Fibroblast of lung (primary cell): ENCODE measurements at regions not wholly inside any gene's neighbourhood (a gene's known extent, or its start where the extent isn't known, plus 50 kb on each side); places are given as distances from the start of the nearest gene placed in this dataset.

Experiments used
- EZH2 ChIP-seq: IDR thresholded peaks from 2 replicates; pipeline ENCODE4 v1.5.1; 2012; ENCODE audit warnings: low read length, control low read depth, mild to moderate bottlenecking; ENCODE audit errors: missing control alignments
- TF ChIP-seq, protein P1 (sequence below), 2 donors: IDR thresholded peaks in 1 of 2; conservative IDR thresholded peaks in 1 of 2; 1 replicate in 1 of 2; 2 replicates in 1 of 2; pipeline ENCODE4 v1.5.1; 2011 to 2012; ENCODE audit warnings: low read length in 2 of 2, control low read depth in 1 of 2, inconsistent platforms in 1 of 2, low read depth in 1 of 2, mild to moderate bottlenecking in 1 of 2

DNA sequence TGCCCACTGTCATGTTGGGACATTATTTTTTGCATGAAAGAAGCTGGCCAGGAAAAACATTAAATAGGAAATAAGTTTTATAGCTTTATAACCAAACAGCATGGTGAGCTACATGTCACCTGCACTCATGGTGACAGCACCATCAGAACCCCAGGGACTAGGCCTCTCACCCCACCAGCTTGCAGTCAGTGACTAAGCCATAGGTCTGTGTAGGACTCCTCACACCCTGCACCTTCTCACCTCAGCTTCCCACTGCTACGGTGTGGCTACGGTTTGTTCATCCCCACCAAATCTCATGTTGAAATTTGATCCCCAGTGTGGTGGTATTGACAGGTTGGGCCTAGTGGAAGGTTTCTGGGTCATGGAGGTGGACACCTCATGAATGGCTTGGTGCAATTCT is 161.3 kb upstream of the VIPR2 start:
- TF ChIP-seq, protein P1, sequence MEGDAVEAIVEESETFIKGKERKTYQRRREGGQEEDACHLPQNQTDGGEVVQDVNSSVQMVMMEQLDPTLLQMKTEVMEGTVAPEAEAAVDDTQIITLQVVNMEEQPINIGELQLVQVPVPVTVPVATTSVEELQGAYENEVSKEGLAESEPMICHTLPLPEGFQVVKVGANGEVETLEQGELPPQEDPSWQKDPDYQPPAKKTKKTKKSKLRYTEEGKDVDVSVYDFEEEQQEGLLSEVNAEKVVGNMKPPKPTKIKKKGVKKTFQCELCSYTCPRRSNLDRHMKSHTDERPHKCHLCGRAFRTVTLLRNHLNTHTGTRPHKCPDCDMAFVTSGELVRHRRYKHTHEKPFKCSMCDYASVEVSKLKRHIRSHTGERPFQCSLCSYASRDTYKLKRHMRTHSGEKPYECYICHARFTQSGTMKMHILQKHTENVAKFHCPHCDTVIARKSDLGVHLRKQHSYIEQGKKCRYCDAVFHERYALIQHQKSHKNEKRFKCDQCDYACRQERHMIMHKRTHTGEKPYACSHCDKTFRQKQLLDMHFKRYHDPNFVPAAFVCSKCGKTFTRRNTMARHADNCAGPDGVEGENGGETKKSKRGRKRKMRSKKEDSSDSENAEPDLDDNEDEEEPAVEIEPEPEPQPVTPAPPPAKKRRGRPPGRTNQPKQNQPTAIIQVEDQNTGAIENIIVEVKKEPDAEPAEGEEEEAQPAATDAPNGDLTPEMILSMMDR (conservative IDR thresholded peaks at IDR 0.05 in 1 of 2, IDR thresholded peaks at IDR 0.05 in 1 of 2; ENCODE audit: low read depth in 1 of 2, low read length in 2 of 2), result no peak
- no peak for TF ChIP-seq EZH2
